Activated CD8-positive, alpha-beta memory T cell treated with anti-CD3 and anti-CD28 coated beads, Interleukin-2, amount 10 ng/mL, durations not matched to agents 7 days and 5 days (primary cell): ENCODE measurements at regions not wholly inside any gene's neighbourhood (a gene's known extent, or its start where the extent isn't known, plus 50 kb on each side); places are given as distances from the start of the nearest gene placed in this dataset.

Experiments used
- ATAC-seq: fragments of 150-1000 bp; cut with Tn5 transposase; one replicate; pipeline ENCODE4 v1.10.0; 2021; ENCODE audit warnings: moderate library complexity
- CTCF ChIA-PET: fragments of 350-600 bp; sonication (Branson Sonifier 250); formaldehyde crosslinking; loops from one replicate; lab custom pipeline; 2021; ENCODE audit warnings: antibody characterized with exemption; lab: Charles Lee
- DNase-seq: peaks from one replicate; pipeline ENCODE4 v3.0.0-alpha.2; 2020
- H3K27ac Mint-ChIP-seq: one replicate; pipeline ENCODE4 v1.8.0; 2021; ENCODE audit warnings: mild to moderate bottlenecking, mixed read lengths
- H3K27me3 Mint-ChIP-seq: one replicate; pipeline ENCODE4 v1.8.0; 2021; ENCODE audit warnings: mixed read lengths
- H3K36me3 Mint-ChIP-seq: one replicate; pipeline ENCODE4 v1.8.0; 2021; ENCODE audit warnings: mild to moderate bottlenecking, mixed read lengths
- H3K4me1 Mint-ChIP-seq: one replicate; pipeline ENCODE4 v1.8.0; 2021; ENCODE audit warnings: mixed read lengths
- H3K4me3 Mint-ChIP-seq: one replicate; pipeline ENCODE4 v1.8.0; 2021; ENCODE audit warnings: mild to moderate bottlenecking, moderate library complexity, mixed read lengths
- H3K9me3 Mint-ChIP-seq: one replicate; pipeline ENCODE4 v1.8.0; 2022; ENCODE audit warnings: low read depth, mixed read lengths

- no peaks in the 10 kb centered on the region for H3K4me1 Mint-ChIP-seq
- no peaks in the 10 kb centered on the region for H3K9me3 Mint-ChIP-seq
- CTCF ChIA-PET = no interaction called here
- H3K4me3 Mint-ChIP-seq = no peak overlapping the region
- ATAC-seq (no peak), DNase-seq (no peak)
- H3K36me3 Mint-ChIP-seq = no peaks in the 10 kb centered on the region
- no peak overlapping the region for H3K27ac Mint-ChIP-seq
- H3K27me3 Mint-ChIP-seq = no peaks in the 10 kb centered on the region
Measured at GRCh38 chr13:105991131-105991530, 544.3 kb downstream of the EFNB2 start.

GRCh38 chr13:105990256-105990958 is 545.1 kb downstream of the EFNB2 start:
- ATAC-seq = no peak
- no peak for DNase-seq
- Mint-ChIP-seq H3K9me3 (no peaks in the 10 kb centered on the region), H3K27me3 (no peaks in the 10 kb centered on the region), H3K27ac (no peak overlapping the region), H3K36me3 (no peaks in the 10 kb centered on the region), H3K4me1 (no peaks in the 10 kb centered on the region), H3K4me3 (no peak overlapping the region)
- CTCF ChIA-PET = no interaction called here

GRCh38 chr13:105984646-105985045 is 550.8 kb downstream of the EFNB2 start:
- H3K4me1 Mint-ChIP-seq = no peaks in the 10 kb centered on the region
- ATAC-seq = no peak
- no peak overlapping the region for H3K4me3 Mint-ChIP-seq
- CTCF ChIA-PET = no interaction called here
- no peaks in the 10 kb centered on the region for H3K27me3 Mint-ChIP-seq
- H3K36me3 Mint-ChIP-seq = no peaks in the 10 kb centered on the region
- no peaks in the 10 kb centered on the region for H3K9me3 Mint-ChIP-seq
- no peak overlapping the region for H3K27ac Mint-ChIP-seq
- DNase-seq = no peak

DNA sequence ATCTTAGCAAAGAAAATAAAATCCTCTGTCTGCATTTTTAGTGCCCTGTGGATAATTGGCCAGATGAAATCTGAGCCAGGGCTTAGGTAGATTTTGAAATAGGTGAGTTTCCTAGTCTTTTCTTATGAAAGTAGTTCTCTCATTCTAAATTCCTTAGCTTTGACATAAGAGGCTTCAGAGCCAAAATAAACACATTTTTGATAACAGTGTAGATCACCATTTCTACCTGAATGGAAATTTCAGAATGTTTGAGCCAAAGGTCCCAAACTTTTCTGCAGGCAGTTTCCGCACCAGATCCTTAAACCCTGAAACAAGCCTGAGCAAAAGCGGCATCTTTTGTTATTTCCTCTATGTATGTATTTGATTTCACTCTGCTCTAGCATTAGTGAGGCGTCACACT is 551.2 kb downstream of the EFNB2 start:
- no peak overlapping the region for H3K4me3 Mint-ChIP-seq
- H3K27me3 Mint-ChIP-seq = no peaks in the 10 kb centered on the region
- H3K4me1 Mint-ChIP-seq = no peaks in the 10 kb centered on the region
- no peak for DNase-seq
- H3K9me3 Mint-ChIP-seq = no peaks in the 10 kb centered on the region
- ATAC-seq = no peak
- CTCF ChIA-PET = no interaction called here
- H3K36me3 Mint-ChIP-seq = no peaks in the 10 kb centered on the region
- H3K27ac Mint-ChIP-seq = no peak overlapping the region

GRCh38 chr13:105982219-105982930 is 553.1 kb downstream of the EFNB2 start:
- no peak for ATAC-seq
- Mint-ChIP-seq H3K27ac (no peak overlapping the region), H3K27me3 (no peaks in the 10 kb centered on the region), H3K4me3 (no peak overlapping the region), H3K4me1 (no peaks in the 10 kb centered on the region), H3K36me3 (no peaks in the 10 kb centered on the region), H3K9me3 (peaks cover 2% of the 10 kb centered on the region)
- DNase-seq = no peak
- CTCF ChIA-PET = no interaction called here

DNA sequence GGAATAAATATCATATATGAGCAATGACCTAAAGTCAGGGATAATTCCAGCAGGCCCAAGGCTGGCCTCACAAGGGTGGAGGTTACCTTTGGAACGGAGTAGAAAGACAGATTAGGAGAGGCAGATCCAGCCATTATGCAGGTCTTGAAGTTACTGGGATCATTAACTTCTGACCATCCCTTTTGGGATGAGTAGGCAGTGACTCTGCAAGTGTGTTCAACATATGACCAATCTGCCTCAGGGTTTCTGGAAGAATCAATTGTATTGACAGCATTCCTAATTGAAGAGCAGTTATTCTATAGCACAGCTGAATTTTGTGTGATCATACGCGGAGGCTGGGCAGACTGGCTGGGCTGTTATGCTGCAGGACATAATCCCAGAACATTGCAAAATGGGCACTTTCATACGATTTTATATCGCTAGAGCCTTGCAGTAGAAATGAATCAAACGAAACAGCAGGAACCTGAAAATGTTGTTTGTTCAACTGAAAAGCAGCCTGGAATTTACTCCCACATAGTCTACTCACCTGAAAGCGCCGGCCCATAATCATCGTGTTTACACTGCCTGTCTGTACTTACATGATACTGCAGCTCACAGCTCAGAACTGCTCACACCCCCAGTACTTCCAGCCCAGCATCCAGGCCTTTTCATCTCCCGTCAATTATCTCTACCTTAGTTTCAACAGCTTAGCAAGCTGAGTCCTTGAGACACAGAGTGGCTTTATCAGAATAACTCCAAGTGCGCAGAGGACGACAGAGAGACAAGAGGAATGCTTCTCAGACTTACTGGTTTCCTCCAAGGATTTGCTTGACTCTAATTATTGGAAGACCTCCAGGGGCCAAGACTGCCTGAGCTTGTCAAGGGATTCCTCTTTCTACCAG is 556.1 kb downstream of the EFNB2 start:
- DNase-seq (no peak), ATAC-seq (no peak)
- Mint-ChIP-seq H3K27me3 (no peaks in the 10 kb centered on the region), H3K36me3 (no peaks in the 10 kb centered on the region), H3K4me1 (no peaks in the 10 kb centered on the region), H3K27ac (no peak overlapping the region), H3K9me3 (peaks cover 2% of the 10 kb centered on the region), H3K4me3 (no peak overlapping the region)
- CTCF ChIA-PET = no interaction called here

DNA sequence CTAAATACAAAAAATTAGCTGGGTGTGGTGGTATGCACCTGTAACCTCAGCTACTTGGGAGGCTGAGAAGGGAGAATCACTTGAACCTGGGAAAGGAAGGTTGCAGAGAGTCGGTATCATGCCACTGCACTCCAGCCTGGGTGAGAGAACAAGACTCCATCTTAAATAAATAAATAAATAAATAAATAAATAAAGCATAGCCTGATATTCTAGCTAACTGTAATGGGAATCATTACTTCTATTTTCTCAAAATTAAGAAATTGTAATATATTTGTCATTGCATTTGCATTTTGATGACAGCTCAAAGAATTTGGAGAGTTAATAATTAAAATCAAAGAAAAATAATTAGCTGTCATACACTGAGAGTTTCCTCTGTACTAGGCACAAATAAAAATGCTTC is 561.1 kb downstream of the EFNB2 start:
- ATAC-seq = no peak
- CTCF ChIA-PET = no interaction called here

DNA sequence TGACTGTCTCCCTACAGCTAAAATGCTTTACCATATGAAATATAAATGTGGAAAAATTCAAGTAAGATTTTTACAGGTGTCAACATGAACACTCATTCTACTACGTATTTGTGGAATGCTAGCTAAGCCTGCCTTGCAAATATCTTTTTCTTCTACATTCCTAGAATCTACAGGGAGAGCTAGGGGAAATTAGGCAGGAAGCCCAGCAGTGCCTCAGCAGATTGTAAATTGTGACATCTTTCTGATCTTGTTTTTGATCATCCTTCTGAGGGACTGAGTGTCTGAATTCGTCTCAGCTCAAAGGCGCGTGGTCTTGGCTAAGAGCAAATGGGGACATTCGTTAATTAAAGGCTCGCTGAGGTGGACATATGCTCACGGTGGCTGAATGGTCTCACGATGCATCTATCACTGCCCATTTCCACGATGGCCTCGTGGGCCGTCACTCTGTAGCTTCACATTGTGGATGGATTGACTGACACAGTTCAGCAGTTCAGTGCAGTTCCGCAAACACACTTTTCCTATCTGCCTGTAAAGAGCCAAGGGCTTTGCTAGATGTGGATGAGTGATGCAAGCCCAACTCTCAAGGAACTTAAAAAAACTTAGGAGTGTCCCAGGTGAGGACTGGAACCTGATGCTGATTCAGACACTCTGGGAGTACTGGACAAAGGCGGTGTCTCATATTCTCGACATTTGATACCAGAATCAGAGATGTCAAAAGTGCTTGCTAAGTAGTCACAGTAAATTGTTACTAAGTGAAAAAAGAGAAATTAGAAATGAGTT is 562.5 kb downstream of the EFNB2 start:
- ATAC-seq = no peak
- CTCF ChIA-PET = no interaction called here
- H3K4me3 Mint-ChIP-seq = no peak overlapping the region
- H3K36me3 Mint-ChIP-seq = no peaks in the 10 kb centered on the region
- no peaks in the 10 kb centered on the region for H3K4me1 Mint-ChIP-seq
- no peak for DNase-seq
- H3K9me3 Mint-ChIP-seq = no peaks in the 10 kb centered on the region
- no peak overlapping the region for H3K27ac Mint-ChIP-seq
- no peaks in the 10 kb centered on the region for H3K27me3 Mint-ChIP-seq

More for the DNA sequence above, 561.1 kb downstream of the EFNB2 start:
- H3K27ac Mint-ChIP-seq = no peak overlapping the region
- no peaks in the 10 kb centered on the region for H3K27me3 Mint-ChIP-seq
- H3K4me1 Mint-ChIP-seq = no peaks in the 10 kb centered on the region
- no peak overlapping the region for H3K4me3 Mint-ChIP-seq
- H3K9me3 Mint-ChIP-seq = peaks cover 2% of the 10 kb centered on the region
- no peak for DNase-seq
- H3K36me3 Mint-ChIP-seq = no peaks in the 10 kb centered on the region

DNA sequence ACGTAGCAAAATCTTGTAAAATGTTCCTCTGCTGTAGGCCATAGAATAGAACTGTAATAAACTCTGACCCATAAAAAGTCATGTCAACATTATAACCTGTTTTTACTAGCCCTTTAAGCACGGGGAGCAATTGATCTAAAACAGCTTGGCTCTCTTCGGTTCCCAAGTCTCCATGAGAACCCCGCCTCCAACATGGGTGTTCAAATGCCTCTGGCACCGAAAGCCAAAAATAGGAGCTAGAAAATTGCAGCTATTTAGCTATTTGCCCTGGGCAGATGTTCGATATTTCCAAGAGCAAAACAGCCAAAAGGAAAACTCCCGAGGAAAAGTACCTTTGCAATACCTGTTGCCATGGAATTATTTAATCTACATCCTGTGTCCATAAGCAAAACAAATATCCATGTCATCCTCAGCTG is 563.1 kb downstream of the EFNB2 start:
- Mint-ChIP-seq H3K36me3 (no peaks in the 10 kb centered on the region), H3K4me1 (no peaks in the 10 kb centered on the region), H3K4me3 (no peak overlapping the region), H3K27me3 (no peaks in the 10 kb centered on the region), H3K9me3 (no peaks in the 10 kb centered on the region), H3K27ac (no peak overlapping the region)
- no peak for DNase-seq
- no peak for ATAC-seq
- CTCF ChIA-PET = no interaction called here

DNA sequence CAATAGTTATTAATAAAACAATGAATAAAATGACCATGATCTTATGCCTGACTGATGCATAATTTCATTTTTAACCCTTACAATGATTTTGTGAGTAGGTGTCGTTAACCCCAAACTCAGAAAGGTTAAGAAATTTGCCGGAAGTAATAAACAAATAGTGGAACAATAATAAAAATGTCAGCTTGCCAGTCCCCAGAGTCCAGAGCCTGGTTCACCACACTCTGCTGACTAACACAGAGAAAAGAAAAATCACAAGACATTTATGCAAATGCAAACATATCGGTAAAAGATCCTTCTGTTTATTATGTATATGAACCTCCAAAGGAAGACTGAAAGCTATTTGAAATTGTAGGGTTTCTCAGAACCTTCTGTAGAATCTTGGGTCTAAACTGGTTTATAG is 563.7 kb downstream of the EFNB2 start:
- CTCF ChIA-PET = no interaction called here

DNA sequence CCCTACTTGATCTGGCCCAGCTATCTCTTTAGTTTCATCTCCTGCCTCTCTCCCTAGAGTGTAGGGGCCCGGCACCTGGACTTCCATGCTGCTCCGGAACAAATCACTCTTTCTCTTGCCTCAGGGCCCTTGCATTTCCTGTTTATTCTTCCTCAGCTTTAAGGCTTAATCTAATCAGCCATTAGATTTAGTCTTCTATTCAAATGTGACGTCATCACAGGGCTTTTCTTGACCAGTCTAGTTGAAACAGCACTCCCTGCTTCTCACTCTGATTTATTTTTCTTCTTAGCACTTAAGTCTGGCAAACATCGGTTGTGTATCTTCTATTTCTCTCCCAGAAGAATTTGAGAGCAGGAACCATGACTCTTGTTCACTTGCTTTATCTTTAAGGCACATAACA is 564.1 kb downstream of the EFNB2 start:
- Mint-ChIP-seq H3K27ac (no peak overlapping the region), H3K9me3 (no peaks in the 10 kb centered on the region), H3K27me3 (no peaks in the 10 kb centered on the region), H3K4me1 (no peaks in the 10 kb centered on the region), H3K4me3 (no peak overlapping the region), H3K36me3 (no peaks in the 10 kb centered on the region)
- no peak for ATAC-seq
- no peak for DNase-seq
- CTCF ChIA-PET = no interaction called here

More for the DNA sequence above, 563.7 kb downstream of the EFNB2 start:
- no peaks in the 10 kb centered on the region for H3K4me1 Mint-ChIP-seq
- H3K27me3 Mint-ChIP-seq = no peaks in the 10 kb centered on the region
- H3K4me3 Mint-ChIP-seq = no peak overlapping the region
- no peaks in the 10 kb centered on the region for H3K36me3 Mint-ChIP-seq
- no peak overlapping the region for H3K27ac Mint-ChIP-seq
- H3K9me3 Mint-ChIP-seq = no peaks in the 10 kb centered on the region
- DNase-seq (no peak), ATAC-seq (no peak)

- Mint-ChIP-seq H3K4me3 (no peak overlapping the region), H3K27ac (no peak overlapping the region), H3K27me3 (no peaks in the 10 kb centered on the region), H3K36me3 (no peaks in the 10 kb centered on the region), H3K4me1 (no peaks in the 10 kb centered on the region), H3K9me3 (no peaks in the 10 kb centered on the region)
- ATAC-seq (no peak), DNase-seq (no peak)
- CTCF ChIA-PET = no interaction called here
Measured at GRCh38 chr13:105969761-105970160, 565.7 kb downstream of the EFNB2 start.

DNA sequence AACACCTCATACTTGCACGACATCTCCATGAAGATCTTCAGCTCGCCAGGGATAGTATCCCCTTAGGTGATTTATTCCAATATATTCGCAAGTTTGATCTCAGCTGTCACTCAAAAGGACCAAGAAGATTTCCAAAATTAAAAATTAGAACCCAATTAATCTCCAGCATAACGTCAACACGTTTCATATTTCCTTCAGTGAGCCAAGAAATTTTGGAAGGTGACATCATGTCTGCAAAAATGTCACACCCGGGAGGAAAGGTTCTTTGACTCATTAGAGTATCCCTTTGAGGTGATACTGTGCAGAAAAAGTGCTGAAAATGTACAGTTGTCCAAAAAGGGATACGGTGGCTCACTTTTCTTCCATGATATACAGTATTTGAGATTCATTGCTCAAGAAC is 569.6 kb downstream of the EFNB2 start:
- no peak for DNase-seq
- no peaks in the 10 kb centered on the region for H3K4me1 Mint-ChIP-seq
- no peak for ATAC-seq
- no peaks in the 10 kb centered on the region for H3K9me3 Mint-ChIP-seq
- no peak overlapping the region for H3K27ac Mint-ChIP-seq
- CTCF ChIA-PET = no interaction called here
- no peaks in the 10 kb centered on the region for H3K27me3 Mint-ChIP-seq
- no peaks in the 10 kb centered on the region for H3K36me3 Mint-ChIP-seq
- H3K4me3 Mint-ChIP-seq = no peak overlapping the region
